ENCODE measurements at regions not wholly inside any gene's neighbourhood (a gene's known extent, or its start where the extent isn't known, plus 50 kb on each side); places are given as distances from the start of the nearest gene placed in this dataset.

GRCh38 chr10:130407052-130407451 lies 270.9 kb downstream of the GLRX3 start:
- no peak for DNase-seq

GRCh38 chr10:130409331-130409730 lies 273.1 kb downstream of the GLRX3 start:
- no peak for DNase-seq

GRCh38 chr10:130409931-130410330 lies 273.7 kb downstream of the GLRX3 start:
- no peak for DNase-seq

- no peak for DNase-seq
These were observed 275.4 kb downstream of the GLRX3 start for GRCh38 chr10:130411496-130412085.

- DNase-seq = no peak
These were observed 276.1 kb downstream of the GLRX3 start for GRCh38 chr10:130412317-130412716.

GRCh38 chr10:130416334-130417150 lies 280.4 kb downstream of the GLRX3 start:
- no peak for DNase-seq

- DNase-seq = no peak
These were observed 282.5 kb downstream of the GLRX3 start for GRCh38 chr10:130418731-130419130.

- no peak for DNase-seq
These were observed 285.7 kb downstream of the GLRX3 start for GRCh38 chr10:130421909-130422308.

GRCh38 chr10:130422366-130423324 lies 286.5 kb downstream of the GLRX3 start:
- DNase-seq = no peak

GRCh38 chr10:130423455-130424305 lies 287.5 kb downstream of the GLRX3 start:
- no peak for DNase-seq

GRCh38 chr10:130424418-130424817 lies 288.2 kb downstream of the GLRX3 start:
- DNase-seq = no peak

- DNase-seq = no peak
These were observed 289.0 kb downstream of the GLRX3 start for GRCh38 chr10:130425169-130425568.

GRCh38 chr10:130425881-130426435 lies 289.8 kb downstream of the GLRX3 start:
- no peak for DNase-seq

- DNase-seq = no peak
These were observed 291.1 kb downstream of the GLRX3 start for GRCh38 chr10:130427216-130427722.

- DNase-seq = no peak
These were observed 292.7 kb downstream of the GLRX3 start for GRCh38 chr10:130428936-130429335.

- DNase-seq = no peak
These were observed 293.6 kb downstream of the GLRX3 start for GRCh38 chr10:130429809-130430208.

GRCh38 chr10:130430291-130430690 lies 294.1 kb downstream of the GLRX3 start:
- no peak for DNase-seq

GRCh38 chr10:130430852-130431704 lies 294.9 kb downstream of the GLRX3 start:
- DNase-seq = no peak

- DNase-seq = no peak
These were observed 296.1 kb downstream of the GLRX3 start for GRCh38 chr10:130432271-130432670.

- no peak for DNase-seq
These were observed 296.7 kb downstream of the GLRX3 start for GRCh38 chr10:130432850-130433249.

Measured in activated CD4-positive, alpha-beta T cell treated with anti-CD3 and anti-CD28 coated beads for 1 hour (primary cell).